ENCODE measurements at regions not wholly inside any gene's neighbourhood (a gene's known extent, or its start where the extent isn't known, plus 50 kb on each side); places are given as distances from the start of the nearest gene placed in this dataset.

DNA sequence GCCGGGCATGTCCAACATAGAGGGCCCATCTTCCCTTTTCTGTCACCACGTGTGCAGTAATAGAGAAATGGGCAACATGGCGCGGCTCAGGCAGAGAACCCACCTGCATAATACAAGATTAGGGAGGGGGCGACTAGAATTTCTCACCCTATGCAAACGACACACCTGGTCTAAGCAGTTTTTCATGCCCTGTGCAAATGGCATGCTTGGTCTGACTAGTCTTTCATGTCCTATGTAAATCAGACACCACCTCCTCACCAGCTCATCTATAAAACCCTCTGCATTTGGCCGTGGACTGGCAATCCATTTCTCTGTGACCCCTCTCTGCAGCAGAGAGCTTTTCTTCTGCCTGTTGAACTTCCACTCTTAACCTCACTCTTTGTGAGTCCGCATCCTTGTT, 180.2 kb upstream of the PZP start:
- no peak overlapping the region for H3K9ac ChIP-seq (ENCODE audit: low read length)
- no peak overlapping the region for H3K4me3 ChIP-seq (ENCODE audit: low read length)
- no peaks in the 10 kb centered on the region for H3K79me2 ChIP-seq (ENCODE audit: control insufficient read depth, insufficient read depth, low read length)
- no peaks in the 10 kb centered on the region for H3K79me1 ChIP-seq (ENCODE audit: low read length)
- no peak overlapping the region for H2BK120ac ChIP-seq (ENCODE audit: low read depth, low read length)
- no peaks in the 10 kb centered on the region for H3K36me3 ChIP-seq (ENCODE audit: control insufficient read depth, insufficient read depth, low read length)
- H4K8ac ChIP-seq (ENCODE audit: low read depth, low read length): no peak overlapping the region
- DNase-seq: no peak
- H3K4ac ChIP-seq (ENCODE audit: low read depth, low read length): no peak overlapping the region
- no peak overlapping the region for H3K18ac ChIP-seq (ENCODE audit: low read length)
- no peak overlapping the region for H3K23ac ChIP-seq (ENCODE audit: low read length)
- no peak overlapping the region for H4K5ac ChIP-seq (ENCODE audit: low read length)
- H2BK15ac ChIP-seq (replicated peaks; ENCODE audit: low read depth): no peak overlapping the region
- H3K27me3 ChIP-seq (ENCODE audit: insufficient read depth, low read length, poor library complexity): no peaks in the 10 kb centered on the region
- H3K56ac ChIP-seq (ENCODE audit: low read length): no peak overlapping the region
- H3K4me1 ChIP-seq (ENCODE audit: control insufficient read depth, low read depth, low read length): no peaks in the 10 kb centered on the region
- H2AK5ac ChIP-seq (ENCODE audit: low read length): no peak overlapping the region
- WGBS (ENCODE audit: extremely low coverage, insufficient coverage, low lambda C conversion rate): no CpG with 5 or more reads among the region's 8 CpGs
- no peak overlapping the region for H3K4me2 ChIP-seq (ENCODE audit: low read length)
- H2BK5ac ChIP-seq (ENCODE audit: low read length): no peak overlapping the region
- no peak overlapping the region for H3K27ac ChIP-seq (ENCODE audit: low read depth, low read length)

- Histone ChIP-seq H3K18ac (ENCODE audit: low read length) (no peak overlapping the region), H3K4me3 (ENCODE audit: low read length) (no peak overlapping the region), H3K56ac (ENCODE audit: low read length) (no peak overlapping the region), H3K4ac (ENCODE audit: low read depth, low read length) (no peak overlapping the region), H3K23ac (ENCODE audit: low read length) (no peak overlapping the region), H3K27ac (ENCODE audit: low read depth, low read length) (no peak overlapping the region), H3K4me2 (ENCODE audit: low read length) (no peak overlapping the region), H3K36me3 (ENCODE audit: control insufficient read depth, insufficient read depth, low read length) (no peaks in the 10 kb centered on the region), H2BK5ac (ENCODE audit: low read length) (no peak overlapping the region), H3K79me1 (ENCODE audit: low read length) (no peaks in the 10 kb centered on the region), H3K27me3 (ENCODE audit: insufficient read depth, low read length, poor library complexity) (no peaks in the 10 kb centered on the region), H3K9ac (ENCODE audit: low read length) (no peak overlapping the region), H4K5ac (ENCODE audit: low read length) (no peak overlapping the region), H2BK15ac (replicated peaks; ENCODE audit: low read depth) (no peak overlapping the region), H2AK5ac (ENCODE audit: low read length) (no peak overlapping the region), H2BK120ac (ENCODE audit: low read depth, low read length) (no peak overlapping the region), H4K8ac (ENCODE audit: low read depth, low read length) (no peak overlapping the region), H3K4me1 (ENCODE audit: control insufficient read depth, low read depth, low read length) (no peaks in the 10 kb centered on the region), H3K79me2 (ENCODE audit: control insufficient read depth, insufficient read depth, low read length) (no peaks in the 10 kb centered on the region)
- WGBS (ENCODE audit: extremely low coverage, insufficient coverage, low lambda C conversion rate): no CpG with 5 or more reads among the region's 2 CpGs
- no peak for DNase-seq
Observed at GRCh38 chr12:9387450-9387849, 179.3 kb upstream of the PZP start.

- H3K56ac ChIP-seq (ENCODE audit: low read length): no peak overlapping the region
- no peaks in the 10 kb centered on the region for H3K36me3 ChIP-seq (ENCODE audit: control insufficient read depth, insufficient read depth, low read length)
- H3K4me2 ChIP-seq (ENCODE audit: low read length): no peak overlapping the region
- no peak overlapping the region for H3K23ac ChIP-seq (ENCODE audit: low read length)
- H2BK120ac ChIP-seq (ENCODE audit: low read depth, low read length): no peak overlapping the region
- no peak overlapping the region for H4K8ac ChIP-seq (ENCODE audit: low read depth, low read length)
- no peak overlapping the region for H2AK5ac ChIP-seq (ENCODE audit: low read length)
- H3K27ac ChIP-seq (ENCODE audit: low read depth, low read length): no peak overlapping the region
- H3K79me1 ChIP-seq (ENCODE audit: low read length): no peaks in the 10 kb centered on the region
- no peak overlapping the region for H3K18ac ChIP-seq (ENCODE audit: low read length)
- H4K5ac ChIP-seq (ENCODE audit: low read length): no peak overlapping the region
- H3K4me1 ChIP-seq (ENCODE audit: control insufficient read depth, low read depth, low read length): no peaks in the 10 kb centered on the region
- H3K27me3 ChIP-seq (ENCODE audit: insufficient read depth, low read length, poor library complexity): no peaks in the 10 kb centered on the region
- no peaks in the 10 kb centered on the region for H3K79me2 ChIP-seq (ENCODE audit: control insufficient read depth, insufficient read depth, low read length)
- WGBS (ENCODE audit: extremely low coverage, insufficient coverage, low lambda C conversion rate): no CpG with 5 or more reads among the region's 4 CpGs
- DNase-seq: no peak
- no peak overlapping the region for H3K9ac ChIP-seq (ENCODE audit: low read length)
- H3K4ac ChIP-seq (ENCODE audit: low read depth, low read length): no peak overlapping the region
- H2BK15ac ChIP-seq (replicated peaks; ENCODE audit: low read depth): no peak overlapping the region
- H2BK5ac ChIP-seq (ENCODE audit: low read length): no peak overlapping the region
- no peak overlapping the region for H3K4me3 ChIP-seq (ENCODE audit: low read length)
Observed at GRCh38 chr12:9383585-9383984, 175.4 kb upstream of the PZP start.

GRCh38 chr12:9381619-9382018, 173.4 kb upstream of the PZP start:
- Histone ChIP-seq H2BK120ac (ENCODE audit: low read depth, low read length) (no peak overlapping the region), H2AK5ac (ENCODE audit: low read length) (no peak overlapping the region), H3K56ac (ENCODE audit: low read length) (no peak overlapping the region), H3K27ac (ENCODE audit: low read depth, low read length) (no peak overlapping the region), H3K4me3 (ENCODE audit: low read length) (no peak overlapping the region), H3K36me3 (ENCODE audit: control insufficient read depth, insufficient read depth, low read length) (no peaks in the 10 kb centered on the region), H3K79me2 (ENCODE audit: control insufficient read depth, insufficient read depth, low read length) (no peaks in the 10 kb centered on the region), H2BK15ac (replicated peaks; ENCODE audit: low read depth) (no peak overlapping the region), H3K18ac (ENCODE audit: low read length) (no peak overlapping the region), H4K5ac (ENCODE audit: low read length) (no peak overlapping the region), H3K4ac (ENCODE audit: low read depth, low read length) (no peak overlapping the region), H3K9ac (ENCODE audit: low read length) (no peak overlapping the region), H2BK5ac (ENCODE audit: low read length) (no peak overlapping the region), H3K79me1 (ENCODE audit: low read length) (no peaks in the 10 kb centered on the region), H3K4me2 (ENCODE audit: low read length) (no peak overlapping the region), H3K27me3 (ENCODE audit: insufficient read depth, low read length, poor library complexity) (no peaks in the 10 kb centered on the region), H3K4me1 (ENCODE audit: control insufficient read depth, low read depth, low read length) (no peaks in the 10 kb centered on the region), H4K8ac (ENCODE audit: low read depth, low read length) (no peak overlapping the region), H3K23ac (ENCODE audit: low read length) (no peak overlapping the region)
- no peak for DNase-seq
- WGBS (ENCODE audit: extremely low coverage, insufficient coverage, low lambda C conversion rate): no CpG with 5 or more reads among the region's 2 CpGs

- H3K4ac ChIP-seq (ENCODE audit: low read depth, low read length): no peak overlapping the region
- no peak overlapping the region for H3K18ac ChIP-seq (ENCODE audit: low read length)
- no peaks in the 10 kb centered on the region for H3K79me2 ChIP-seq (ENCODE audit: control insufficient read depth, insufficient read depth, low read length)
- no peaks in the 10 kb centered on the region for H3K4me1 ChIP-seq (ENCODE audit: control insufficient read depth, low read depth, low read length)
- H3K79me1 ChIP-seq (ENCODE audit: low read length): no peaks in the 10 kb centered on the region
- H4K8ac ChIP-seq (ENCODE audit: low read depth, low read length): no peak overlapping the region
- H3K56ac ChIP-seq (ENCODE audit: low read length): no peak overlapping the region
- DNase-seq: no peak
- H3K27ac ChIP-seq (ENCODE audit: low read depth, low read length): no peak overlapping the region
- H3K27me3 ChIP-seq (ENCODE audit: insufficient read depth, low read length, poor library complexity): no peaks in the 10 kb centered on the region
- no peaks in the 10 kb centered on the region for H3K36me3 ChIP-seq (ENCODE audit: control insufficient read depth, insufficient read depth, low read length)
- H2BK5ac ChIP-seq (ENCODE audit: low read length): no peak overlapping the region
- H3K4me2 ChIP-seq (ENCODE audit: low read length): no peak overlapping the region
- H2AK5ac ChIP-seq (ENCODE audit: low read length): no peak overlapping the region
- no peak overlapping the region for H3K4me3 ChIP-seq (ENCODE audit: low read length)
- H2BK15ac ChIP-seq (replicated peaks; ENCODE audit: low read depth): no peak overlapping the region
- no peak overlapping the region for H3K23ac ChIP-seq (ENCODE audit: low read length)
- H3K9ac ChIP-seq (ENCODE audit: low read length): no peak overlapping the region
- no peak overlapping the region for H2BK120ac ChIP-seq (ENCODE audit: low read depth, low read length)
- WGBS (ENCODE audit: extremely low coverage, insufficient coverage, low lambda C conversion rate): no CpG with 5 or more reads among the region's 4 CpGs
- no peak overlapping the region for H4K5ac ChIP-seq (ENCODE audit: low read length)
Observed at GRCh38 chr12:9380650-9381049, 172.5 kb upstream of the PZP start.

DNA sequence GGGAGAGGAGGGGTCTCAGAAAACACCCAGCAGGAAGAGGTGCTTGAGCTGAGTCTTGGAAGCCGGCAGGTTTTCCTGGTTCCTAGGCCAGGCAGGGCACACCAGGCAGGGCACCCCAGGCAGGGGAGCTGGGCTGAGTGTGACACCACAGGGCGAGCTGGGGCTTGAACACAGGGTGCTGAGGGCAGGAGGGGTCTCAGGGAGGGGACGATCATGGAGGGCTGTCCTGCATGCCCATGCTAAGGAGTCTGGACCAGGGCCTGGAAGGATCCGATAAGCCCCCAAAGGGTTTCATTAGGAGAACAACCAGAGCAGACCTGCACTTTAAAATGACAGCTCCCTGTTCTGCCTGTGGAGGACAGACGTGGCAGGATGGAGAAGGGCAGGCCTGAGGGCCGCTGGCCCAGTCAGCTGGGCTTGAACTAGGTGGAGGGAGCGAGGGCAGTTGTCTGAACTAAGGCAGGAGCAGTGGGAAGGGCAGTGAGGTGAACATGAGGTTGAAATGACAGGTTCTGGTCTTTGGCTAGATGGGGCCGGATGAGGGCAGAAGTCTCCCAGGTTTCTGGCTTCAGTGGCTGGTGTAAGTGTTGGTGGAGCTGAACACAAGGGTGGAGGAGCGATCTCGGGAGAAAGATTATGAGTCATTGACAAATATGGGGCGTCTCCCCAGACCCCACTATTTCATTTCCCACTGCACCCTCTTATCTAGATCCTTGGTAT, 171.0 kb upstream of the PZP start:
- Histone ChIP-seq H2BK120ac (ENCODE audit: low read depth, low read length) (no peak overlapping the region), H2AK5ac (ENCODE audit: low read length) (no peak overlapping the region), H3K4me2 (ENCODE audit: low read length) (no peak overlapping the region), H3K79me1 (ENCODE audit: low read length) (no peaks in the 10 kb centered on the region), H3K27ac (ENCODE audit: low read depth, low read length) (no peak overlapping the region), H4K5ac (ENCODE audit: low read length) (no peak overlapping the region), H4K8ac (ENCODE audit: low read depth, low read length) (no peak overlapping the region), H3K27me3 (ENCODE audit: insufficient read depth, low read length, poor library complexity) (no peaks in the 10 kb centered on the region), H3K36me3 (ENCODE audit: control insufficient read depth, insufficient read depth, low read length) (no peaks in the 10 kb centered on the region), H3K79me2 (ENCODE audit: control insufficient read depth, insufficient read depth, low read length) (no peaks in the 10 kb centered on the region), H3K4me3 (ENCODE audit: low read length) (no peak overlapping the region), H3K18ac (ENCODE audit: low read length) (no peak overlapping the region), H3K23ac (ENCODE audit: low read length) (no peak overlapping the region), H2BK5ac (ENCODE audit: low read length) (no peak overlapping the region), H3K4me1 (ENCODE audit: control insufficient read depth, low read depth, low read length) (no peaks in the 10 kb centered on the region), H3K56ac (ENCODE audit: low read length) (no peak overlapping the region), H2BK15ac (replicated peaks; ENCODE audit: low read depth) (no peak overlapping the region), H3K4ac (ENCODE audit: low read depth, low read length) (no peak overlapping the region), H3K9ac (ENCODE audit: low read length) (no peak overlapping the region)
- no peak for DNase-seq
- no CpG with 5 or more reads among the region's 11 CpGs for WGBS (ENCODE audit: extremely low coverage, insufficient coverage, low lambda C conversion rate)
